HG02884 (cell line): ENCODE measurements at regions not wholly inside any gene's neighbourhood (a gene's known extent, or its start where the extent isn't known, plus 50 kb on each side); places are given as distances from the start of the nearest gene placed in this dataset.

Source experiments
- ATAC-seq: cut with Tn5 transposase; IDR thresholded peaks from one replicate; pipeline ENCODE4 v1.9.1; 2021; ENCODE audit warnings: mild to moderate bottlenecking, moderate library complexity; ENCODE audit not compliant: unreplicated experiment

- no peak for ATAC-seq
Observed at GRCh38 chr12:114902665-114903064, 218.7 kb upstream of the TBX3 start.

GRCh38 chr12:114901316-114901715 is 217.3 kb upstream of the TBX3 start:
- no peak for ATAC-seq

- no peak for ATAC-seq
Observed at GRCh38 chr12:114898159-114898558, 214.2 kb upstream of the TBX3 start.

GRCh38 chr12:114895827-114896226 is 211.9 kb upstream of the TBX3 start:
- ATAC-seq: no peak

GRCh38 chr12:114895081-114895480 is 211.1 kb upstream of the TBX3 start:
- no peak for ATAC-seq

GRCh38 chr12:114894076-114894475 is 210.1 kb upstream of the TBX3 start:
- no peak for ATAC-seq

GRCh38 chr12:114888928-114889584 is 205.1 kb upstream of the TBX3 start:
- ATAC-seq: no peak

- no peak for ATAC-seq
Observed at GRCh38 chr12:114888448-114888847, 204.5 kb upstream of the TBX3 start.

GRCh38 chr12:114885501-114885900 is 201.5 kb upstream of the TBX3 start:
- no peak for ATAC-seq

- no peak for ATAC-seq
Observed at GRCh38 chr12:114884575-114884974, 200.6 kb upstream of the TBX3 start.

- no peak for ATAC-seq
Observed at GRCh38 chr12:114882083-114882482, 198.1 kb upstream of the TBX3 start.

- ATAC-seq: no peak
Observed at GRCh38 chr12:114879354-114879753, 195.4 kb upstream of the TBX3 start.

GRCh38 chr12:114878781-114879180 is 194.8 kb upstream of the TBX3 start:
- no peak for ATAC-seq

- no peak for ATAC-seq
Observed at GRCh38 chr12:114876968-114877680, 193.1 kb upstream of the TBX3 start.

- ATAC-seq: no peak
Observed at GRCh38 chr12:114875313-114875712, 191.3 kb upstream of the TBX3 start.

GRCh38 chr12:114873656-114874055 is 189.7 kb upstream of the TBX3 start:
- no peak for ATAC-seq

GRCh38 chr12:114868995-114869834 is 185.2 kb upstream of the TBX3 start:
- ATAC-seq: no peak

GRCh38 chr12:114866331-114866730 is 182.4 kb upstream of the TBX3 start:
- ATAC-seq: no peak

GRCh38 chr12:114864837-114865551 is 181.0 kb upstream of the TBX3 start:
- ATAC-seq: no peak

GRCh38 chr12:114863911-114864310 is 179.9 kb upstream of the TBX3 start:
- no peak for ATAC-seq

- ATAC-seq: no peak
Observed at GRCh38 chr12:114860969-114861368, 177.0 kb upstream of the TBX3 start.
